ENCODE measurements at regions not wholly inside any gene's neighbourhood (a gene's known extent, or its start where the extent isn't known, plus 50 kb on each side); places are given as distances from the start of the nearest gene placed in this dataset.

- no peak for TF ChIP-seq CTCF (IDR thresholded peaks at IDR 0.05)
- TF ChIP-seq JUND (IDR thresholded peaks at IDR 0.05): no peak
- TF ChIP-seq TEAD4 (IDR thresholded peaks at IDR 0.05; ENCODE audit: borderline replicate concordance, insufficient read depth): no peak
- TF ChIP-seq SMC3 (IDR thresholded peaks at IDR 0.05; ENCODE audit: low read depth, low read length): no peak
Measured at GRCh38 chr3:127342735-127343134, 54.9 kb upstream of the PRR20G start (continued).

- 56% methylated on average over 15 of the region's 20 CpGs for WGBS (ENCODE audit: low lambda C conversion rate)
- no peaks in the 10 kb centered on the region for H4K20me1 ChIP-seq (ENCODE audit: insufficient read depth)
- no peaks in the 10 kb centered on the region for H3K4me1 ChIP-seq (ENCODE audit: control insufficient read depth in 1 of 2, insufficient read depth in 2 of 2, low read depth in 1 of 2, low read length in 1 of 2)
- DNase-seq: no peak
- H3K4me3 ChIP-seq (ENCODE audit: low read depth in 2 of 2, low read length in 1 of 2): no peak overlapping the region
- H3K9me3 ChIP-seq: no peaks in the 10 kb centered on the region
- no peaks in the 10 kb centered on the region for H3K79me2 ChIP-seq (ENCODE audit: insufficient read depth)
- no peak for TF ChIP-seq NFIC (IDR thresholded peaks at IDR 0.05; ENCODE audit: borderline replicate concordance)
- TF ChIP-seq GATA2 (CRISPR knock-in tag; IDR thresholded peaks at IDR 0.05): no peak
- TF ChIP-seq IRF3 (IDR thresholded peaks at IDR 0.05; ENCODE audit: low read depth, low read length): no peak
- TF ChIP-seq TEAD4 (IDR thresholded peaks at IDR 0.05; ENCODE audit: borderline replicate concordance, insufficient read depth): no peak
- no peak for TF ChIP-seq SIN3A (IDR thresholded peaks at IDR 0.05; ENCODE audit: borderline replicate concordance, low read depth, low read length)
- no peak for TF ChIP-seq POLR2AphosphoS5 (IDR thresholded peaks at IDR 0.05; ENCODE audit: low read depth, low read length)
- TF ChIP-seq YY1 (IDR thresholded peaks at IDR 0.05; ENCODE audit: low read depth): no peak
- TF ChIP-seq RFX5 (IDR thresholded peaks at IDR 0.05; ENCODE audit: low read length): no peak
- TF ChIP-seq RXRA (IDR thresholded peaks at IDR 0.05; ENCODE audit: borderline replicate concordance, low read depth): no peak
- TF ChIP-seq MAX (IDR thresholded peaks at IDR 0.05; ENCODE audit: low read depth): no peak
- no peak for TF ChIP-seq FOXJ3 (CRISPR knock-in tag; IDR thresholded peaks at IDR 0.05)
- TF ChIP-seq USF2 (IDR thresholded peaks at IDR 0.05; ENCODE audit: borderline replicate concordance, low read depth, low read length): no peak
- TF ChIP-seq USF1 (IDR thresholded peaks at IDR 0.05; ENCODE audit: borderline replicate concordance, low read depth): no peak
- TF ChIP-seq GABPA (IDR thresholded peaks at IDR 0.05; ENCODE audit: low read depth): no peak
- TF ChIP-seq ZBTB33 (IDR thresholded peaks at IDR 0.05; ENCODE audit: borderline replicate concordance, low read depth): no peak
- TF ChIP-seq CHD2 (IDR thresholded peaks at IDR 0.05; ENCODE audit: low read length, partially characterized antibody): no peak
- TF ChIP-seq RCOR1 (IDR thresholded peaks at IDR 0.05; ENCODE audit: low read length): no peak
- no peak for TF ChIP-seq FOXM1 (IDR thresholded peaks at IDR 0.05; ENCODE audit: low read depth)
- no peak for TF ChIP-seq JUND (IDR thresholded peaks at IDR 0.05)
- H3K9ac ChIP-seq: no peak overlapping the region
- H3K9me2 ChIP-seq: no peaks in the 10 kb centered on the region
- no peak overlapping the region for H2AFZ ChIP-seq (ENCODE audit: low read depth)
- H3K27me3 ChIP-seq (ENCODE audit: insufficient read depth): no peaks in the 10 kb centered on the region
- POLR2A ChIA-PET: no interaction called here
- no peak overlapping the region for H3K27ac ChIP-seq (ENCODE audit: low read depth in 2 of 2, low read length in 1 of 2)
- H3F3A ChIP-seq (replicated peaks; ENCODE audit: insufficient read depth): no peaks in the 10 kb centered on the region
- CTCF ChIA-PET: interaction anchor here (1.0 kb wide), 1 partner anchor 12 kb away, joined by 4 read pairs; no protein-coding TSS in a partner anchor
- no peaks in the 10 kb centered on the region for H3K36me3 ChIP-seq (replicated peaks in 1 of 2; ENCODE audit: control insufficient read depth in 1 of 2, insufficient read depth in 2 of 2, low read length in 1 of 2)
- no peak overlapping the region for H3K4me2 ChIP-seq
Measured at GRCh38 chr3:127339928-127340861, 52.3 kb upstream of the PRR20G start.

All from SK-N-SH (cell line).